Panc1 (cell line): ENCODE measurements at regions not wholly inside any gene's neighbourhood (a gene's known extent, or its start where the extent isn't known, plus 50 kb on each side); places are given as distances from the start of the nearest gene placed in this dataset.
"Not testable (repeated sequence)": the region's sequence is repeated elsewhere in the genome, so short reads cannot be mapped to it uniquely, and the experiment has no call there.

Experiments used
- ATAC-seq: fragments of 200-7000 bp; cut with Tn5 transposase; 2 replicates; pipeline ENCODE4 v1.9.1; 2020; ENCODE audit warnings: mild to moderate bottlenecking, moderate library complexity
- BruUV-seq: library from RNA; stranded (reverse); fragments of 400-500 nt; replicated peaks from 2 replicates; lab custom pipeline; 2021; lab: Mats Ljungman, UMichigan
- CTCF ChIA-PET: fragments of 300-600 bp; sonication (Branson Sonifier 250); formaldehyde crosslinking; loops from one replicate; lab custom pipeline; 2022; ENCODE audit warnings: antibody characterized with exemption; lab: Charles Lee
- POLR2A ChIA-PET: fragments of 300-600 bp; sonication (Branson Sonifier 250); formaldehyde crosslinking; loops from one replicate; lab custom pipeline; 2022; ENCODE audit warnings: antibody characterized with exemption; lab: Charles Lee
- DNase-seq: peaks from one replicate; pipeline ENCODE4 v3.0.0-alpha.2; 2010; ENCODE audit warnings: low read depth, low spot score
- H3K27ac ChIP-seq: 2 replicates; pipeline ENCODE4 v1.5.1; 2011; ENCODE audit warnings: mild to moderate bottlenecking, low read length, inconsistent platforms
- H3K27me3 ChIP-seq: fragments of 200-500 bp; sonication (Bioruptor generic); 2 replicates; pipeline ENCODE4 v1.6.0; 2014; ENCODE audit warnings: low read length, inconsistent platforms; ENCODE audit not compliant: control insufficient read depth, insufficient read depth
- H3K36me3 ChIP-seq: fragments of 200-500 bp; sonication (Bioruptor generic); 2 replicates; pipeline ENCODE4 v1.5.1; 2014; ENCODE audit warnings: inconsistent platforms, mild to moderate bottlenecking, low read length, moderate library complexity; ENCODE audit not compliant: control insufficient read depth, insufficient read depth
- H3K4me1 ChIP-seq: 2 replicates; pipeline ENCODE4 v1.5.1; 2011; ENCODE audit warnings: inconsistent platforms, mild to moderate bottlenecking, low read length, moderate library complexity; ENCODE audit not compliant: control insufficient read depth, insufficient read depth
- H3K4me3 ChIP-seq, 2 experiments: 2 replicates each; pipeline ENCODE4 v1.5.1; 2011 to 2012; ENCODE audit warnings: low read depth in 2 of 2, low read length in 2 of 2, mild to moderate bottlenecking in 2 of 2, inconsistent platforms in 1 of 2, moderate library complexity in 1 of 2
- H3K9me3 ChIP-seq: fragments of 200-500 bp; sonication (Bioruptor generic); 2 replicates; pipeline ENCODE4 v1.5.1; 2014; ENCODE audit warnings: low read depth, mild to moderate bottlenecking, inconsistent platforms, low read length, moderate library complexity; ENCODE audit not compliant: control insufficient read depth, insufficient read depth
- POLR2AphosphoS5 ChIP-seq: IDR thresholded peaks from 2 replicates; pipeline ENCODE4 v1.6.1; 2012; ENCODE audit warnings: mild to moderate bottlenecking, low read depth, low read length, moderate library complexity
- SIN3A ChIP-seq: IDR thresholded peaks from 2 replicates; pipeline ENCODE4 v1.6.1; 2012; ENCODE audit warnings: low read depth, mild to moderate bottlenecking, low read length, moderate library complexity, borderline replicate concordance; ENCODE audit not compliant: insufficient read depth
- TCF7L2 ChIP-seq: IDR thresholded peaks from 2 replicates; pipeline ENCODE4 v1.6.1; 2011; ENCODE audit warnings: mild to moderate bottlenecking, low read depth, low read length, inconsistent platforms
- in situ Hi-C: cut with HindIII; loops from 2 replicates; pipeline ENCODE4 v1.10.0; 2016; ENCODE audit warnings: low sequenced_read_pairs, low pct_unique_long_range_greater_than_20kb
- intact Hi-C: fragments of 100-400 bp; cut with micrococcal nuclease; formaldehyde crosslinking; loops from one replicate; pipeline ENCODE4 v1.10.0; 2022; ENCODE audit not compliant: unreplicated experiment
- TF ChIP-seq, protein P1 (sequence below): fragments of 450-650 bp; IDR thresholded peaks from 2 replicates; pipeline ENCODE4 v1.5.1; 2017; ENCODE audit warnings: mild to moderate bottlenecking
- TF ChIP-seq, protein P2 (sequence below), 2 experiments: IDR thresholded peaks; 2 replicates each; pipeline ENCODE4 v1.6.1; 2011 to 2012; ENCODE audit warnings: low read depth in 2 of 2, control low read depth in 1 of 2, low read length in 1 of 2, mild to moderate bottlenecking in 1 of 2, moderate library complexity in 1 of 2; ENCODE audit not compliant: insufficient read depth in 1 of 2

DNA sequence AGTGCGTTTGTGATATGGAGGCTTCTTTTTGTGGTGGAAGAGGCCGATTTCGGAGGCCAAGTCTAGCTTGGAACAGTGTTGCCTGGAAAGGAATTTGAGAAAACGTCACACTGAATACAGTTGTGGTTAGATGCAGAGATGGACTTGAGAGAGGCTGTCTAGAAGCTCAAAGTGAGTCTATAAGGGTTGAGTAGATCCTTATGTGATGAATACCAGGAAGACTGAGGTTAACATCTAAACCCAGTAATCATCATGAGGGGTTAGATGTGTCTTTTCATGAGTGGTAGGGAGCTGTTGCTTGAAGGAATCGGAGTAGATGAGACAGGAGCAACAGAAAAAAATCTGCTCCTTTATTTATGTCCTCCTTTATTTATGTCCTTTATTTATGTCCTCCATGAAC lies 114.6 kb upstream of the IVNS1ABP start:
- in situ Hi-C loops (no loop called here), intact Hi-C loops (no loop called here)
- TF ChIP-seq, protein P1, sequence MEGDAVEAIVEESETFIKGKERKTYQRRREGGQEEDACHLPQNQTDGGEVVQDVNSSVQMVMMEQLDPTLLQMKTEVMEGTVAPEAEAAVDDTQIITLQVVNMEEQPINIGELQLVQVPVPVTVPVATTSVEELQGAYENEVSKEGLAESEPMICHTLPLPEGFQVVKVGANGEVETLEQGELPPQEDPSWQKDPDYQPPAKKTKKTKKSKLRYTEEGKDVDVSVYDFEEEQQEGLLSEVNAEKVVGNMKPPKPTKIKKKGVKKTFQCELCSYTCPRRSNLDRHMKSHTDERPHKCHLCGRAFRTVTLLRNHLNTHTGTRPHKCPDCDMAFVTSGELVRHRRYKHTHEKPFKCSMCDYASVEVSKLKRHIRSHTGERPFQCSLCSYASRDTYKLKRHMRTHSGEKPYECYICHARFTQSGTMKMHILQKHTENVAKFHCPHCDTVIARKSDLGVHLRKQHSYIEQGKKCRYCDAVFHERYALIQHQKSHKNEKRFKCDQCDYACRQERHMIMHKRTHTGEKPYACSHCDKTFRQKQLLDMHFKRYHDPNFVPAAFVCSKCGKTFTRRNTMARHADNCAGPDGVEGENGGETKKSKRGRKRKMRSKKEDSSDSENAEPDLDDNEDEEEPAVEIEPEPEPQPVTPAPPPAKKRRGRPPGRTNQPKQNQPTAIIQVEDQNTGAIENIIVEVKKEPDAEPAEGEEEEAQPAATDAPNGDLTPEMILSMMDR = no peak
- TF ChIP-seq, protein P2, sequence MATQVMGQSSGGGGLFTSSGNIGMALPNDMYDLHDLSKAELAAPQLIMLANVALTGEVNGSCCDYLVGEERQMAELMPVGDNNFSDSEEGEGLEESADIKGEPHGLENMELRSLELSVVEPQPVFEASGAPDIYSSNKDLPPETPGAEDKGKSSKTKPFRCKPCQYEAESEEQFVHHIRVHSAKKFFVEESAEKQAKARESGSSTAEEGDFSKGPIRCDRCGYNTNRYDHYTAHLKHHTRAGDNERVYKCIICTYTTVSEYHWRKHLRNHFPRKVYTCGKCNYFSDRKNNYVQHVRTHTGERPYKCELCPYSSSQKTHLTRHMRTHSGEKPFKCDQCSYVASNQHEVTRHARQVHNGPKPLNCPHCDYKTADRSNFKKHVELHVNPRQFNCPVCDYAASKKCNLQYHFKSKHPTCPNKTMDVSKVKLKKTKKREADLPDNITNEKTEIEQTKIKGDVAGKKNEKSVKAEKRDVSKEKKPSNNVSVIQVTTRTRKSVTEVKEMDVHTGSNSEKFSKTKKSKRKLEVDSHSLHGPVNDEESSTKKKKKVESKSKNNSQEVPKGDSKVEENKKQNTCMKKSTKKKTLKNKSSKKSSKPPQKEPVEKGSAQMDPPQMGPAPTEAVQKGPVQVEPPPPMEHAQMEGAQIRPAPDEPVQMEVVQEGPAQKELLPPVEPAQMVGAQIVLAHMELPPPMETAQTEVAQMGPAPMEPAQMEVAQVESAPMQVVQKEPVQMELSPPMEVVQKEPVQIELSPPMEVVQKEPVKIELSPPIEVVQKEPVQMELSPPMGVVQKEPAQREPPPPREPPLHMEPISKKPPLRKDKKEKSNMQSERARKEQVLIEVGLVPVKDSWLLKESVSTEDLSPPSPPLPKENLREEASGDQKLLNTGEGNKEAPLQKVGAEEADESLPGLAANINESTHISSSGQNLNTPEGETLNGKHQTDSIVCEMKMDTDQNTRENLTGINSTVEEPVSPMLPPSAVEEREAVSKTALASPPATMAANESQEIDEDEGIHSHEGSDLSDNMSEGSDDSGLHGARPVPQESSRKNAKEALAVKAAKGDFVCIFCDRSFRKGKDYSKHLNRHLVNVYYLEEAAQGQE (IDR thresholded peaks at IDR 0.05; ENCODE audit: insufficient read depth in 1 of 2, low read depth in 2 of 2, low read length in 1 of 2) = no peak
- TF ChIP-seq TCF7L2 = no peak

DNA sequence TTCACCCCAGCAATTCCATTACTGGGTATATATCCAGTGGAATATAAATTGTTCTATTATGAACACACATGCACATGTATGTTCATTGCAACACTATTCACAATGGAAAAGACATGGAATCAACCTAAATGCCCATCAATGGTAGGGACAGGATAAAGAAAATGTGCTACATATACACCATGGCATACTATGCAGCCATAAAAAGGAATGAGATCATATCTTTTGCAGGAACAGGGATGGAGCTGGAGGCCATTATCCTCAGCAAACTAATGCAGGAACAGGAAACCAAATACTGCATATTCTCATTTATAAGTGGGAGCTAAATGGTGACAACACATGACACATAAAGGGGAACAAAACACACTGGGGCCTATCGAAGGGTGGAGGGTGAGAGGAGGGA lies 112.6 kb upstream of the IVNS1ABP start:
- H3K4me3 ChIP-seq, H3K27me3 ChIP-seq, H3K27ac ChIP-seq, BruUV-seq, H3K36me3 ChIP-seq, H3K4me1 ChIP-seq, intact Hi-C loops, H3K9me3 ChIP-seq, CTCF ChIA-PET, in situ Hi-C loops, ATAC-seq, POLR2A ChIA-PET, DNase-seq: not testable (repeated sequence)

More for the DNA sequence above, 114.6 kb upstream of the IVNS1ABP start:
- ChIA-PET POLR2A (no interaction called here), CTCF (no interaction called here)
- DNase-seq (no peak), ATAC-seq (no peak)
- Histone ChIP-seq H3K27ac (no peak overlapping the region), H3K27me3 (no peaks in the 10 kb centered on the region), H3K4me3 (no peak overlapping the region), H3K36me3 (no peaks in the 10 kb centered on the region), H3K4me1 (no peaks in the 10 kb centered on the region), H3K9me3 (no peaks in the 10 kb centered on the region)
- no TSS peak for BruUV-seq

DNA sequence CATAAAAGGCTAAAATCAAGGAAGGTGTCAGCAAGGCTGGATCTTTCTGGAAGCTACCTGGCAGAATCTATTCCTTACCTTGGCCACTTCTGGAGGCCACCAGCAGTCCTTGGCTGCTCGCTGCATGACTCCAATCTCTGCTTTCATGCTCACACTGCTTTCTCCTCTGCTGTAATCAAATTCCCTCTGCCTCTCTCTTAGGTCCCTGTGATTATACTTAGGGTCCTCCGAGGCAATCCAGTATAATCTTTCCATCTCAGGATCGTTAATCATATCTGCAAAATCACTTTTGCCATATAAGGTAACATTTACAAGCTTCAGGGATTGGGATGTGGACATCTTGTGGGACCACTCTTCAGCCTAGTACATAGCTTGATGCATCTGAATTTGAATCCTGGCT lies 110.7 kb upstream of the IVNS1ABP start:
- intact Hi-C loops = no loop called here
- CTCF ChIA-PET = no interaction called here
- TF ChIP-seq SIN3A (no peak), TCF7L2 (no peak), POLR2AphosphoS5 (no peak)
- TF ChIP-seq, protein P2 (IDR thresholded peaks at IDR 0.05; ENCODE audit: insufficient read depth in 1 of 2, low read depth in 2 of 2, low read length in 1 of 2) = no peak
- Histone ChIP-seq H3K4me3 (no peak overlapping the region), H3K36me3 (no peaks in the 10 kb centered on the region), H3K27ac (no peak overlapping the region), H3K27me3 (no peaks in the 10 kb centered on the region), H3K9me3 (no peaks in the 10 kb centered on the region), H3K4me1 (no peaks in the 10 kb centered on the region)
- ATAC-seq = no peak
- DNase-seq = no peak
- POLR2A ChIA-PET = no interaction called here
- no TSS peak for BruUV-seq
- in situ Hi-C loops = no loop called here
